ENCODE measurements at regions not wholly inside any gene's neighbourhood (a gene's known extent, or its start where the extent isn't known, plus 50 kb on each side); places are given as distances from the start of the nearest gene placed in this dataset.

DNA sequence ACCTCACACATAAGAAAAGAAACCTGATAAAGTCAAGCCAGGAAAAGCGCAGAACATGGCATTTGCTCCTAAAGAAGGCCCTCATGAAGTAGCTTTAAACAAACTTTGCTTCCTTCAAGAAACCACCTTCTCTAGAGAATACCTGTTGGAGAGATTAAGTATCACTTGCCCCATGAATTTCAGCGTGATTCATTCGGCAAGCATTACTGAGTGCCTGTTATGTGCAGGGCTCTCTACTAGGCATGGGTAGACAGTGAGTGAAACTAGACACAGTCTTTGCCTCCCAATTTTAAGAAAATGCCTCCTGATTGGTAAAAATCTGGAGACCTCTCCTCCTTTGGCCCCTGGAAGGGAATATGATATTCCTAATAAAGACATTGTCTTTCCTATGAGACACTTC, 475.8 kb upstream of the NBEA start:
- no peak for TF ChIP-seq CTCF (IDR thresholded peaks at IDR 0.05; ENCODE audit: extremely low read depth in 1 of 2, insufficient read depth in 1 of 2, low read depth in 1 of 2, low read length in 2 of 2)
- no peak for TF ChIP-seq POLR2AphosphoS5 (IDR thresholded peaks at IDR 0.05; ENCODE audit: insufficient read depth, low read depth, low read length)
- TF ChIP-seq FOS (IDR thresholded peaks at IDR 0.05; ENCODE audit: borderline replicate concordance, insufficient read depth, low read length) = no peak
- TF ChIP-seq, protein P1, sequence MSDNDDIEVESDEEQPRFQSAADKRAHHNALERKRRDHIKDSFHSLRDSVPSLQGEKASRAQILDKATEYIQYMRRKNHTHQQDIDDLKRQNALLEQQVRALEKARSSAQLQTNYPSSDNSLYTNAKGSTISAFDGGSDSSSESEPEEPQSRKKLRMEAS (IDR thresholded peaks at IDR 0.05; ENCODE audit: insufficient read depth, insufficient read length) = no peak
- TF ChIP-seq EZH2 (IDR thresholded peaks at IDR 0.05; ENCODE audit: borderline replicate concordance, low read depth, low read length, severe bottlenecking) = no peak
- TF ChIP-seq JUN (IDR thresholded peaks at IDR 0.05; ENCODE audit: borderline replicate concordance, insufficient read depth, insufficient read length, low read depth) = no peak
- TF ChIP-seq POLR2A (IDR thresholded peaks at IDR 0.05; ENCODE audit: low read depth, low read length) = no peak
- no peak for TF ChIP-seq GATA2 (IDR thresholded peaks at IDR 0.05; ENCODE audit: insufficient read depth, insufficient read length, low read depth, low read length)
